DMS 273 (cell line): ENCODE measurements at regions not wholly inside any gene's neighbourhood (a gene's known extent, or its start where the extent isn't known, plus 50 kb on each side); places are given as distances from the start of the nearest gene placed in this dataset.

Experiments used
- DNase-seq: peaks from one replicate; lab custom pipeline; 2025; ENCODE audit not compliant: unreplicated experiment; lab: John Stamatoyannopoulos, UW

GRCh38 chr4:175125410-175126068, 207.4 kb downstream of the ADAM29 start:
- DNase-seq, result no peak

DNA sequence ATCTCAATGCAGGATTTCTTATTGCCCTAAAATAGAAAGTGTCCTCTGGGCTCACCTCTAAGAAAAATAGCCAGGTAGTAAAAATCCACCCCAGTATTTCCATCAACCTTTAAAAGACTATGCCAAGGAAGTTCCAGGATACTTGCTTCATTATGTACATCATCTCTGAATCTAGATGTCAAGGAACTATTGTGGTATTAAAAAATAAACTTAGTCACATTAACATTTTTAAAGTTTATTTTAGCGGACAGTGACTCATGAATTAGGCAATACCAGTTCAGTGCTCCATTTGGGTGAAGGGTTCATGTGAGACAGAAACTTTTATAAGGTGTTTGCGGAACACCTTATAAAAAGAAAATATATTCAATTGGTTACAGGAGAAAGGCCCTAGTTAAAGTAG, 209.2 kb downstream of the ADAM29 start:
- no peak for DNase-seq

- DNase-seq, result no peak
Measured at GRCh38 chr4:175129797-175130196, 211.6 kb downstream of the ADAM29 start.

- no peak for DNase-seq
Measured at GRCh38 chr4:175139205-175139604, 221.0 kb downstream of the ADAM29 start.

- no peak for DNase-seq
Measured at GRCh38 chr4:175143116-175143515, 225.0 kb downstream of the ADAM29 start.

DNA sequence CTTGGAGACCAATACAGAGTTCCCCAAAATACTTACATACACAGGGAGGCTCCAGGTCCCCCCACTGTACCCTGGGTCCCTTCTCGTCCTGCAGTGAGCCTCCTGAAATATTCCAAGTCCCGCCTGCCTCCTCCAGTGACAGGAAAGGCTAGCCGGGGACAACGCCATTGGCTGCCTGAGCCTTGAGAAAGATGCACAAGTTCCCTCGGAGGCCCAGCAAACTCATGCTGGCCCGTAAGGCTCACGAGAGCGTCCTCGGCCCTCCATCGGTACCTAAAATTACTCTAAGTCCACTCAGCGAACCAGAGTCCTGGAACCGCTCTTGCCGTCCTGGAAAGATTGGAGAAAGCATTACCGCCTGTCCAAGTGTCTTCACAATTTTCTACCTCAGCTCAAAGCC, 228.6 kb downstream of the ADAM29 start:
- DNase-seq, result no peak

- no peak for DNase-seq
Measured at GRCh38 chr4:175147233-175147632, 229.1 kb downstream of the ADAM29 start.

GRCh38 chr4:175166020-175166419, 247.9 kb downstream of the ADAM29 start:
- DNase-seq, result no peak

- no peak for DNase-seq
Measured at GRCh38 chr4:175176710-175177109, 258.6 kb downstream of the ADAM29 start.

DNA sequence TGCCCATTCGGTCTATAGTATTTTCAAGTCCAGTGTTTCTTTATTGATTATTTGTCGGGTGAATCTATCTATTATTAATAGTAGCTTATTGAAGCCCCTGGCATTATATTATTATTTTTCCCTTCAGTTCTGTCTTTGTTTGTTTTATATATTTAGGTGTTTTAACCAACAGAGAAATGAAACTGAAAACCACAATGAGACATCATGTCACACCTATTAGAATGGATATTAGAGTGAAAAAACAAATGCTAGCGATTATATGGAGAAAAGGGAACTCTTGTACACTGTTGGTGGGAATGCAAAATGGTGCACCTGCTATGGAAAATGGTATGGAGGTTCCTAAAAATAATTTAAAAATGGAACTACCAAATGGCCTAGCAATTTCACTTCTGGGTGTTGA, 272.5 kb downstream of the ADAM29 start:
- no peak for DNase-seq

DNA sequence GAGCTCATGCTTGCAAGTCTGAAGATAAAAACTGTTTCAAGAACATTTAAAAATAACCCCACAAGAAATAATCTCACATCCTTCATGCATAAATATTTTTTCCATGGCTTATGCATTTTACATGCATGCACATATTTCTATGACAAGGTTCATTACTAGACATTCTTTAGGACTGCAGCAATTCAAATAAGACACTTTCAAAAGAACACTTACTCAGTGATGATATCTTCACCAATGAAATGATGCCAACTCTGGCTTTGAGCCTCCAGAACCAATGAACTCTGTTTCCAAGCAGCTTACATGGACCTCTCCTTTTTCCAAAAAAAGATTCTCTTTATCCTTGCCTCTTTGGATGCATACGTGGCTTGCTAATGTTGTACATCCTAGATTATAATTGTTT, 279.9 kb downstream of the ADAM29 start:
- DNase-seq, result no peak

DNA sequence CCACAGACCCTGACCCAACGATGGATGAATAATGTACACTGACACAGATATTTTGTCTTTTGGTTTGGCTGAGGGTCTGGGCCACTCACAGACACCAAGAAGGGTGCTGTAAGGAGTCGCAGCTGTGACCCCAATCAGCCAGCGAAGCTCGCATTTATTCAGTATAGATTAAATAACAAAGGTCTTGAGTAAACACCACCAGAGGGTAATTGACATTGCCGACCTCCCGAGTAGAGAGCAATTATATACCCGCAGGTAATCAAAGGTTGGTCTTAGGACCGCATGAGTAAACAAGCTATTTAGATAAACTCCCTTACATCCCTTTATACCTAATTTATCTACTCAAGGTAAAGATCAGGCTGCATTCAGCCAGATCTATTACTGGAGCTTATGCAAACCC, 297.1 kb downstream of the ADAM29 start:
- no peak for DNase-seq

DNA sequence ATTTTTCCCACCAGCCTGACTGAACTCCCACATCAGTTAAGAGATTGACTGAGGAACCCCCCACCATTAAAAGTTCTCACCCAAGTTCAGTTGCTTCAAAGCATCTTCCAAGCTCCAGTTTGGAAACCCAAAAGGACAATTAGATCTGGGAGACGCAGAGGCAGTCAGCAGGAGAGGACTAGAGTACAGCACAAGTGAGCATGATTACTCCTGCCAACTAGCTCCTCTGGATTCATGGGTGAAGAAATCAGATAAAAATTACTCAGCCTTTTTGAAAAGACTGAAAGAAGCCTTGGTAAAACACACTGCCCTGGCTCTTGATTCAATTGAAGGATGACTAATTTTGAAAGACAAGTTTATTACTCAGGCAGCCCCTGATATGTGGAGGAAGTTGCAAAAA, 297.5 kb downstream of the ADAM29 start:
- DNase-seq, result no peak

- no peak for DNase-seq
Measured at GRCh38 chr4:175229154-175229553, 311.0 kb downstream of the ADAM29 start.

DNA sequence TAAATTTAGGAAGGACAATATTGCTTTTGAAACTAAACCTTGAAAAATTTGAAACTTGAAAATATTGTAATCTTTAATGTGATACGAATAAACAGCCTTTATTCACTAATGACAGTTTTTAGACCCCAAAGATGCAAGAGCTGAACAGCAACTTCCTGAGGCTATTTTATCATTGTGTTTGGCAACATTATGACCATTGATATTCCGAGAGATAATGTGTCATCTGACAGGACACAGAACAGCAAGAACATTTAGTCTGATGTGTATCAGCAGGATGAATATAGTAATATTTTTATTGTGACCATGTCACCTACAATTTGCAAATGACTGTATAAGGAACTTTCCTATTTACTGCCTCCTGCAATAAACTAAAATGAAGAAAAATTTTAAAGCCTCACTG, 316.0 kb downstream of the ADAM29 start:
- DNase-seq, result no peak

DNA sequence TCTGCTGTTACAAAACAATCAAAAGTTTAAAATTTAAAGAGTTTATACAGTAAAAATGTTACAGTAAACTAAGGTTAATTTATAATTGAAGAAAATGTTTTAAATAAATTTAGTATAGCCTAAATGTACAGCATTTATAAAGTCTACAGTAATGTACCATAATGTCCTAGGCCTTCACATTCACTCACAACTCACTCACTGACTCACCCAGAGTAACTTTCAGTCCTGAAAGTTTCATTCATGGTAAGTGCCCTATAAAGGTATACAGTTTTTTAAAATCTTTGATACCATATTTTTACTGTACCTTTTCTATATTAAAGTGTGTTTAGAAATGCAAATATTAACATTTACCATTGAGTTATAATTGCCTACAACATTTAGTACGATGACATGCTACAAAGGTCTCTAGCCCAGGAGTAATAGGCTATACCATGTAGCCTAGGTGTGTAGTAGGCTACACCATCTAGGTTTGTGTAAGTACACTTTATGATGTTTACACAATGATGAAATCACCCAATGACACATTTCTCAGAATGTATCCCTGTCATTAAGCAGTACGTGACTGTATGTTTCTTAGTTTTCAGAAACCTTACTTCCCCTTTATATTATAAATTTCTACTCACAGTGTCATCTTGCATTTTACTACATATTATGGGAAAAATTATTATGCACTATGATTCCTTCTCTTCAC, 320.8 kb downstream of the ADAM29 start:
- no peak for DNase-seq

DNA sequence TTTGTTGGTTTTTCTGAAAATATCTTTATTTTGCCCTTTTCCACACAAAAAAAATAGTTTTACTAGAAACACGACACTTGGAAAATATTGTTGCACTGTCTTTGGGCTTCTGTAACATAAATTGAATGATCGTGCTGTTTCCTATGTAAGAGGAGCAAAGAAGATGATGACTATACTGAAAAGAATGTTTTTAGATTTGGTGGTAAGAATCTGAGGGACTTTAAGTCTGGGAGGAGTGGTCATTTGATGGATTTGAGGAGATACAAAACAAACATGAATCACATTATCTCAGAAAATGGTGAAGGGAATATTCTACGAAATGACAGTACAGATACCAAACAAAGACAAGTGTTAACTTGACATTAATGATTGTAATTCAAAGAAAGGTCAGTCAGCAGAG, 328.8 kb downstream of the ADAM29 start:
- no peak for DNase-seq

DNA sequence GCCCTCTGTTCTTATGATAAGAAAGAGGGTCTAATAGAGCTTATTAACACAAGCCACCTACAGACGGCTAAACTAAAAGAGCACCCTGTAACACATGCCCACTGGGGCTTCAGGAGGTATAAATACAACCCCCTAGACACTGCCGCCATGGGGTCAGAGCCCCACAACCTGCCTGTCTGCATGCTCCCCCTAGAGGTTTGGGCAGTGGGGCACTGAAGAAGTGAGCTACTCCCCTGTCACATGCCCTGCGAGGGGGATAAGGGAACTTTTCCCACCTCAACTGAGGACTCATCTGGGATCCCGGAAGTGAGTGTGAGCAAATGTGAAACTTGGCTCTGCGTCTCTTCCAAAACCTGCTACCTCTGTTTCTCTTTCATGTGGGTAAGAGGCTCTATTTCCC, 334.5 kb downstream of the ADAM29 start:
- DNase-seq, result no peak

DNA sequence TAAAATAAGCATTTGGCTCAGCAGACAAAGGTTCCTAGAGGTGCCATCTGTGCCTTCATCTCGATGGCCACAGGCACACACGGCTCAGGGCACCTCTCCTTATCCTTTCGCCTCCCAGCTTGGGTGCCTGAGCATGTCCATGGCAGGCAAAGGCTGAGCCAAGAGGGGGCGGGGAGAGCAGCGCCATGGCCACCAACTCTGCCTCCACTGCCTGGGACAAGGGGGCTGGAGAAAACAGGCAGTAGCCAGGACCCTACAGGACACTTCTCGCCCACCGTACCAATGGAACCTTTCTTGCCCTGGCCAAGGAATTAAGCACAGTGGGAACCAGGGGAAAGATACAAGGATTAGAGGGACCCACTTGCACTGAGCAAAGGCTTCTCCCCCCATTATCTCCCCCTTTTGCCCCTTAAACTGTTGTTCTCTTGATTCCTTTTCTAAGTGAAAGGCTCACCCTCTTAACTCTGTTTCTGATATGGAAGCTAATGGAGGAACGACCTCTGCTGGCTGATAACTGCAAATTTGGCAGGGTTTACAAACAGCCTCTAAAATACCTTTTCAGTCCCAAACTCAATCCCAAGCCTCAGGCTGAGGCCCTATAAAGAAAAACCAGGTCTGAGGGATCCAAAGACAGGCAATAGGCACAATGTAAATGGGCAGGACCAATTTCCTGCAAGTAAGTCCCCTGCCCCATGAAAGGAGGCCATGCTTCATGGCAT, 335.2 kb downstream of the ADAM29 start:
- peak; percentile 0 for DNase-seq

DNA sequence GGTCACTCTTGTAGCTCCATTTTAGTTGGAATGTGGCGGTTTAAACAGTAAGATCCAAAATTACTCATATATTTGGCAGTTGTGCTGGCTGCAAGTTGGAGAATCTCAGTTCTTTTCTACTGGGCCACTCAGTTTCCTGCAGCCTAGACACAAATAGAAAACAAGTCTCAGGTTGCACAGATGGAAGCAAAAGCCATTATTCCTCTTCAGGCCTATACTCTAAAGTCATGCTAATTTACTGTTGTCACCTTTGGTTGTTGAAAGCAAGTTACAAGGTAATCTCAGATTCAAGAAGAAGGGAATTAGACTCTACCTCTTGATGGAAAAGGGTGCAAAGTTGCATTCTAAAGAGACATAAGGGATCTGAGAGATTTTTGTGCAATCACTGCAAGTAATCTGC, 345.4 kb downstream of the ADAM29 start:
- no peak for DNase-seq

- no peak for DNase-seq
Measured at GRCh38 chr4:175271010-175271630, 353.0 kb downstream of the ADAM29 start.
